M059J (cell line): ENCODE measurements at regions not wholly inside any gene's neighbourhood (a gene's known extent, or its start where the extent isn't known, plus 50 kb on each side); places are given as distances from the start of the nearest gene placed in this dataset.

Source experiments
- DNase-seq: peaks from one replicate; pipeline ENCODE4 v3.0.0-alpha.2; 2012; ENCODE audit warnings: low read depth

GRCh38 chr11:91654686-91655085, 569.9 kb upstream of the FAT3 start:
- DNase-seq, result no peak

GRCh38 chr11:91653079-91653754, 571.4 kb upstream of the FAT3 start:
- DNase-seq, result peak; percentile 34

GRCh38 chr11:91650802-91651201, 573.8 kb upstream of the FAT3 start:
- DNase-seq, result no peak

GRCh38 chr11:91641153-91641552, 583.5 kb upstream of the FAT3 start:
- DNase-seq, result no peak

- no peak for DNase-seq
Observed at GRCh38 chr11:91639359-91639758, 585.3 kb upstream of the FAT3 start.

- DNase-seq, result no peak
Observed at GRCh38 chr11:91630916-91631673, 593.5 kb upstream of the FAT3 start.

- peak; percentile 2 for DNase-seq
Observed at GRCh38 chr11:91625495-91625894, 599.1 kb upstream of the FAT3 start.

- no peak for DNase-seq
Observed at GRCh38 chr11:91624021-91624420, 600.6 kb upstream of the FAT3 start.

GRCh38 chr11:91608677-91609076, 615.9 kb upstream of the FAT3 start:
- DNase-seq, result no peak

- no peak for DNase-seq
Observed at GRCh38 chr11:91596111-91596510, 628.5 kb upstream of the FAT3 start.

GRCh38 chr11:91591021-91591420, 633.6 kb upstream of the FAT3 start:
- DNase-seq, result no peak

GRCh38 chr11:91587131-91587530, 637.5 kb upstream of the FAT3 start:
- peak; percentile 3 for DNase-seq

- no peak for DNase-seq
Observed at GRCh38 chr11:91585035-91585801, 639.4 kb upstream of the FAT3 start.

GRCh38 chr11:91563176-91563575, 661.4 kb upstream of the FAT3 start:
- DNase-seq, result no peak

- no peak for DNase-seq
Observed at GRCh38 chr11:91560434-91560833, 664.2 kb upstream of the FAT3 start.

GRCh38 chr11:91538065-91538464, 686.6 kb upstream of the FAT3 start:
- no peak for DNase-seq

- DNase-seq, result no peak
Observed at GRCh38 chr11:91536366-91536765, 688.3 kb upstream of the FAT3 start.

GRCh38 chr11:91528965-91529364, 695.7 kb upstream of the FAT3 start:
- DNase-seq, result no peak

- no peak for DNase-seq
Observed at GRCh38 chr11:91527380-91528030, 697.1 kb upstream of the FAT3 start.

GRCh38 chr11:91513734-91514133, 710.9 kb upstream of the FAT3 start:
- DNase-seq, result peak; percentile 3

- no peak for DNase-seq
Observed at GRCh38 chr11:91497847-91498246, 726.8 kb upstream of the FAT3 start.

- no peak for DNase-seq
Observed at GRCh38 chr11:91495837-91496236, 728.8 kb upstream of the FAT3 start.
